CD14-positive monocyte (primary cell): ENCODE measurements at regions not wholly inside any gene's neighbourhood (a gene's known extent, or its start where the extent isn't known, plus 50 kb on each side); places are given as distances from the start of the nearest gene placed in this dataset.

ENCODE experiments used
- DNase-seq, 3 donors: peaks; one replicate each; pipeline ENCODE4 v3.0.0-alpha.2; 2011 to 2022
- H2AFZ ChIP-seq: 2 replicates; pipeline ENCODE4 v1.6.0; 2012; ENCODE audit warnings: mild to moderate bottlenecking, low read depth, low read length, inconsistent platforms; ENCODE audit not compliant: insufficient read depth, poor library complexity, severe bottlenecking
- H3K27ac ChIP-seq, 2 donors: 1 replicate in 1 of 2; 2 replicates in 1 of 2; pipeline ENCODE4 v1.5.1; 2012 to 2013; ENCODE audit warnings: low read length in 2 of 2, control low read depth in 1 of 2, inconsistent platforms in 1 of 2, low read depth in 1 of 2, mild to moderate bottlenecking in 1 of 2
- H3K27me3 ChIP-seq, 2 donors: one replicate each; pipeline versions ENCODE4 v1.6.0 to v1.6.1; 2011 to 2013; ENCODE audit warnings: low read length in 2 of 2; ENCODE audit not compliant: control insufficient read depth in 2 of 2, insufficient read depth in 2 of 2
- H3K36me3 ChIP-seq, 2 donors: replicated peaks in 1 of 2; 1 replicate in 1 of 2; 2 replicates in 1 of 2; pipeline versions ENCODE4 v1.5.1 to v1.6.1; 2012 to 2013; ENCODE audit warnings: low read length in 2 of 2, control low read depth in 1 of 2, inconsistent platforms in 1 of 2, mild to moderate bottlenecking in 1 of 2; ENCODE audit not compliant: insufficient read depth in 2 of 2, control insufficient read depth in 1 of 2
- H3K4me1 ChIP-seq, 2 donors: 1 replicate in 1 of 2; 2 replicates in 1 of 2; pipeline versions ENCODE4 v1.5.1 to v1.6.1; 2012 to 2013; ENCODE audit warnings: low read length in 2 of 2, control low read depth in 1 of 2, inconsistent platforms in 1 of 2, mild to moderate bottlenecking in 1 of 2, moderate library complexity in 1 of 2; ENCODE audit not compliant: insufficient read depth in 2 of 2, control insufficient read depth in 1 of 2
- H3K4me2 ChIP-seq: replicated peaks from 2 replicates; pipeline ENCODE3; 2012; ENCODE audit warnings: low read length, moderate library complexity, mild to moderate bottlenecking; ENCODE audit not compliant: poor library complexity, severe bottlenecking; ENCODE audit errors: extremely low read depth
- H3K4me3 ChIP-seq, 3 experiments: fragments of 200-600 bp in 1 of 3; sonication (generic) in 1 of 3; replicated peaks in 1 of 3; 1 replicate in 2 of 3; 2 replicates in 1 of 3; pipeline ENCODE4 v1.5.1; 2011 to 2013; ENCODE audit warnings: low read length in 3 of 3, mild to moderate bottlenecking in 3 of 3, control low read depth in 2 of 3, low read depth in 2 of 3, inconsistent platforms in 1 of 3, moderate library complexity in 1 of 3
- H3K79me2 ChIP-seq: 2 replicates; pipeline ENCODE4 v1.6.0; 2012; ENCODE audit warnings: mild to moderate bottlenecking, control low read depth, inconsistent platforms, low read length, moderate library complexity; ENCODE audit not compliant: insufficient read depth
- H3K9ac ChIP-seq: 2 replicates; pipeline ENCODE4 v1.6.0; 2017; ENCODE audit warnings: low read length, mild to moderate bottlenecking; ENCODE audit not compliant: insufficient read depth, poor library complexity, severe bottlenecking
- H3K9me3 ChIP-seq, 2 donors: replicated peaks in 1 of 2; 1 replicate in 1 of 2; 2 replicates in 1 of 2; pipeline versions ENCODE4 v1.5.1 to v1.6.1; 2012 to 2013; ENCODE audit warnings: low read length in 2 of 2, control low read depth in 1 of 2; ENCODE audit not compliant: control insufficient read depth in 1 of 2, insufficient read depth in 1 of 2
- H4K20me1 ChIP-seq: 2 replicates; pipeline ENCODE4 v1.6.0; 2012; ENCODE audit warnings: mild to moderate bottlenecking, low read length, control low read depth, moderate library complexity; ENCODE audit not compliant: insufficient read depth
- H3K27ac Mint-ChIP-seq, 7 donors: one replicate each; pipeline ENCODE4 v1.8.0; 2020; ENCODE audit warnings: mild to moderate bottlenecking in 7 of 7, mixed read lengths in 7 of 7, moderate library complexity in 6 of 7, inconsistent platforms in 2 of 7
- H3K27me3 Mint-ChIP-seq, 3 donors: one replicate each; pipeline ENCODE4 v1.8.0; 2021 to 2022; ENCODE audit warnings: low read depth in 3 of 3, mild to moderate bottlenecking in 3 of 3, mixed read lengths in 3 of 3, moderate library complexity in 3 of 3, inconsistent platforms in 1 of 3
- H3K36me3 Mint-ChIP-seq, 2 donors: one replicate each; pipeline ENCODE4 v1.8.0; 2020; ENCODE audit warnings: mixed read lengths in 2 of 2, inconsistent platforms in 1 of 2, mild to moderate bottlenecking in 1 of 2
- H3K4me1 Mint-ChIP-seq: one replicate; pipeline ENCODE4 v1.8.0; 2020; ENCODE audit warnings: mild to moderate bottlenecking, mixed read lengths
- H3K4me3 Mint-ChIP-seq, 2 donors: one replicate each; pipeline ENCODE4 v1.8.0; 2020; ENCODE audit warnings: mild to moderate bottlenecking in 2 of 2, mixed read lengths in 2 of 2, moderate library complexity in 1 of 2
- H3K9me3 Mint-ChIP-seq, 7 donors: one replicate each; pipeline ENCODE4 v1.8.0; 2020 to 2022; ENCODE audit warnings: mixed read lengths in 7 of 7, mild to moderate bottlenecking in 6 of 7, moderate library complexity in 6 of 7, inconsistent platforms in 2 of 7
- WGBS: methylation state at CpG from one replicate; pipeline ENCODE4 v1.1.5; 2013; ENCODE audit warnings: missing lambda C conversion rate; ENCODE audit not compliant: insufficient coverage; 5-methylcytosine and 5-hydroxymethylcytosine counted together
- intact Hi-C, 2 donors: fragments of 100-400 bp; cut with micrococcal nuclease; formaldehyde crosslinking; loops; one replicate each; pipeline versions ENCODE4 v1.15.0 to v1.15.1; 2023
- TF ChIP-seq, protein P1 (sequence below): fragments of 200-600 bp; IDR thresholded peaks from one replicate; pipeline ENCODE4 v1.8.0; 2022; ENCODE audit warnings: antibody characterized with exemption, mild to moderate bottlenecking

DNA sequence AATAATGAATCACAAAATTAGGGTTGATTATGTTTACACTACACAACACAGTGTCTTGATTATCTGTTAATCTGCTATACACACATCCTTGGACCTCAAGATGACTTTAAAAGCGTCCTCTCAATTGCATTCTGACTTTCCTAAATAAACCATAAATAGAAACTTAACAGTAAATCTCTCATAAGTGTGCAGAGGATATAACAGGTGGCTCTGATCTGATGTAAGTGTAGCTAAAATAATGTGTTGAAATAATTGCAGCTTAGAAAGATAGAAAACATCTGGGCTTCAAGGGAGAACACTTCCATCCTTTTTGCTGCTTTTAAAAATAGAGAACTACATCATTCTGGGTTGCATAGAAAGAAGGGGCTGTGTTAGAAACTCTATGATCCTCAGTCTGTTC is 78.4 kb upstream of the EFEMP1 start:
- Histone ChIP-seq H3K4me2 (no peak overlapping the region), H2AFZ (no peak overlapping the region), H3K36me3 (no peaks in the 10 kb centered on the region), H3K4me3 (no peak overlapping the region), H3K9ac (no peak overlapping the region), H4K20me1 (no peaks in the 10 kb centered on the region), H3K27ac (no peak overlapping the region), H3K4me1 (no peaks in the 10 kb centered on the region), H3K79me2 (no peaks in the 10 kb centered on the region), H3K9me3 (no peaks in the 10 kb centered on the region), H3K27me3 (no peaks in the 10 kb centered on the region)
- H3K9me3 Mint-ChIP-seq: no peaks in the 10 kb centered on the region
- no peak for DNase-seq
- no peaks in the 10 kb centered on the region for H3K4me1 Mint-ChIP-seq
- intact Hi-C loops: no loop called here
- H3K27me3 Mint-ChIP-seq: peaks cover 2 to 7% (median 3%) of the 10 kb centered on the region in 3 donors
- H3K36me3 Mint-ChIP-seq: no peaks in the 10 kb centered on the region
- no peak overlapping the region for H3K4me3 Mint-ChIP-seq
- H3K27ac Mint-ChIP-seq: no peak overlapping the region
- TF ChIP-seq, protein P1, sequence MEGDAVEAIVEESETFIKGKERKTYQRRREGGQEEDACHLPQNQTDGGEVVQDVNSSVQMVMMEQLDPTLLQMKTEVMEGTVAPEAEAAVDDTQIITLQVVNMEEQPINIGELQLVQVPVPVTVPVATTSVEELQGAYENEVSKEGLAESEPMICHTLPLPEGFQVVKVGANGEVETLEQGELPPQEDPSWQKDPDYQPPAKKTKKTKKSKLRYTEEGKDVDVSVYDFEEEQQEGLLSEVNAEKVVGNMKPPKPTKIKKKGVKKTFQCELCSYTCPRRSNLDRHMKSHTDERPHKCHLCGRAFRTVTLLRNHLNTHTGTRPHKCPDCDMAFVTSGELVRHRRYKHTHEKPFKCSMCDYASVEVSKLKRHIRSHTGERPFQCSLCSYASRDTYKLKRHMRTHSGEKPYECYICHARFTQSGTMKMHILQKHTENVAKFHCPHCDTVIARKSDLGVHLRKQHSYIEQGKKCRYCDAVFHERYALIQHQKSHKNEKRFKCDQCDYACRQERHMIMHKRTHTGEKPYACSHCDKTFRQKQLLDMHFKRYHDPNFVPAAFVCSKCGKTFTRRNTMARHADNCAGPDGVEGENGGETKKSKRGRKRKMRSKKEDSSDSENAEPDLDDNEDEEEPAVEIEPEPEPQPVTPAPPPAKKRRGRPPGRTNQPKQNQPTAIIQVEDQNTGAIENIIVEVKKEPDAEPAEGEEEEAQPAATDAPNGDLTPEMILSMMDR: no peak
- no CpG with 5 or more reads among the region's 1 CpG for WGBS

DNA sequence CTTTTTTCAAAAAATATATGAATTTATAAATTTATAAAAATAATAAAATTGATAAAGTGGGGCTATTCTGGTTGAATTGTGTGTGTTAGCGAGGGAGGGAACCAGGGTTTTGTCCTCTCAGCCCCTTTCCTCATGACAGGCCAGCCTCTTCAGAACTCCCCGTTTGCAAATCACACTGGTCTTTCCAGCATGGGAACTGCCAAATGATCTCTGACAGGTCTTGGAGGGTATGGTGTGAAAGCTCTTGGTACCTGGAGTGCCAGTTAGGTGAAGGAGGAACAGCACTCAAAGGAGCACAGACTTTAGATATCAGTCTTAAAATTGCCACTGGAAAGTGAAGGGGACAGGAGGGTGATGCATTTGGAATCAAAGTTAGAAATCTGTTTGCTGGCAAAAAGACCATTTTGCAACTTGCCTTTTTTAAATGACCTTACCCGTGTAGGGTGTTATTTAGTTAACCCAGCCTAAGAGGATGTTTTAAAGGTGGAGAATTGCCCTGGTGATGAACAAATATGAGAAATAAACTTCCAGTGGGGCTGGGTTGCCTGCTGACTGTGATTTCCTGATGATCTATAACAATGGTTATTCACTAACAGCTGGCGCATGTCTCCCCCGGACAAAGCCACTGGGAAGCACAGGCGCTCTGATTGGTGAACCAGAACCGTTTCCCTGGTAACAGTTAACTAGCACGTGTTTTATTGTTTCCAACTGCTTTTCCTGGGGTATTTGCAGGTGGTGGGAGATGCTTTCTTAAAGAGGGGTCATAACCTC is 85.3 kb upstream of the EFEMP1 start:
- Histone ChIP-seq H3K79me2 (no peaks in the 10 kb centered on the region), H3K4me3 (no peak overlapping the region), H3K4me2 (no peak overlapping the region), H3K27ac (no peak overlapping the region), H3K36me3 (no peaks in the 10 kb centered on the region), H3K4me1 (no peaks in the 10 kb centered on the region), H2AFZ (no peak overlapping the region), H3K9ac (no peak overlapping the region), H3K9me3 (no peaks in the 10 kb centered on the region), H3K27me3 (no peaks in the 10 kb centered on the region), H4K20me1 (no peaks in the 10 kb centered on the region)
- Mint-ChIP-seq H3K27me3 (peaks cover 0 to 4% (median 2%) of the 10 kb centered on the region in 3 donors), H3K36me3 (no peaks in the 10 kb centered on the region), H3K27ac (no peak overlapping the region), H3K4me1 (no peaks in the 10 kb centered on the region), H3K4me3 (no peak overlapping the region), H3K9me3 (no peaks in the 10 kb centered on the region)
- intact Hi-C loops: no loop called here
- WGBS: 45% methylated on average over 5 of the region's 8 CpGs
- TF ChIP-seq, protein P1: no peak
- DNase-seq: no peak
